ENCODE measurements at regions not wholly inside any gene's neighbourhood (a gene's known extent, or its start where the extent isn't known, plus 50 kb on each side); places are given as distances from the start of the nearest gene placed in this dataset.

DNA sequence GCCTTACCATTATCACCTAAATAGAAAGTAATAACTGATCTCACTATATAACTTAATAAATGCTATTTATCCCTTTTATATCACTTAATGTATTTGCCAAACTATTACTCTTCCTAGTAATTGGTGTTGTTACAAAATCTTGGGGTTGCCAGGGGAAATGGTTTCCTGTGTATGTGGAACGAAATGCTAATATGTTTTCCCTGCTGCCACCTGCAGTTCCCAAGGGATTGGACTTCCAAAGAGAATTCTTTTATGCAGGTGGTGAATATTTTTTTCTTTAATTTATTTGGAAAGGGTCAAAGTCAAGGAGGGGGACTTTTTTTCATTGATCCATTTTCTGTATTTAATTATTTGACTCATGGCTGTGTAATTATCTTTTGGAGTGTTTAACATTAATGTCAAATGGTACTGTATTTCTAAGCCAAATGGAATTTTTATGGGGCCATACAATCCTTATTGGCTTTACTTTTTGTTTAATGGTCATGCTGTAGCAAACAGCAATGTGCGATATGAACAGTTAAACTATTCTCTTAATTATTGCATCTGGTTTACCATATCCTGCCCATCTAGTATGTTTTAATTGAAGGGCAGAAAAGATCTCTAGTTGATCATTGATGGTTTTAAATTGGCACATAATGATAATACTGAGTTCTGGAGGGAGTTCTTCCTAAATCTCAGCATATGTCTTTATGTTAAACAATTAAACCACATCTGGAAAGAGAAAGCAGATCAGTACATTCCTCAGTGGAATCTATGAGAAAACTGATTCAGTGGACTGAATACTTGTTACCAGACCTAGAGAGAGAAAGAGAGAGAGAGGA lies 486.3 kb downstream of the TTLL7 start:
- DNase-seq (ENCODE audit: low read depth): no peak
- H3K4me3 ChIP-seq (ENCODE audit: low read depth, low read length): no peak overlapping the region
- TF ChIP-seq, protein P1, sequence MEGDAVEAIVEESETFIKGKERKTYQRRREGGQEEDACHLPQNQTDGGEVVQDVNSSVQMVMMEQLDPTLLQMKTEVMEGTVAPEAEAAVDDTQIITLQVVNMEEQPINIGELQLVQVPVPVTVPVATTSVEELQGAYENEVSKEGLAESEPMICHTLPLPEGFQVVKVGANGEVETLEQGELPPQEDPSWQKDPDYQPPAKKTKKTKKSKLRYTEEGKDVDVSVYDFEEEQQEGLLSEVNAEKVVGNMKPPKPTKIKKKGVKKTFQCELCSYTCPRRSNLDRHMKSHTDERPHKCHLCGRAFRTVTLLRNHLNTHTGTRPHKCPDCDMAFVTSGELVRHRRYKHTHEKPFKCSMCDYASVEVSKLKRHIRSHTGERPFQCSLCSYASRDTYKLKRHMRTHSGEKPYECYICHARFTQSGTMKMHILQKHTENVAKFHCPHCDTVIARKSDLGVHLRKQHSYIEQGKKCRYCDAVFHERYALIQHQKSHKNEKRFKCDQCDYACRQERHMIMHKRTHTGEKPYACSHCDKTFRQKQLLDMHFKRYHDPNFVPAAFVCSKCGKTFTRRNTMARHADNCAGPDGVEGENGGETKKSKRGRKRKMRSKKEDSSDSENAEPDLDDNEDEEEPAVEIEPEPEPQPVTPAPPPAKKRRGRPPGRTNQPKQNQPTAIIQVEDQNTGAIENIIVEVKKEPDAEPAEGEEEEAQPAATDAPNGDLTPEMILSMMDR (conservative IDR thresholded peaks at IDR 0.05; ENCODE audit: low read depth, low read length): no peak

DNA sequence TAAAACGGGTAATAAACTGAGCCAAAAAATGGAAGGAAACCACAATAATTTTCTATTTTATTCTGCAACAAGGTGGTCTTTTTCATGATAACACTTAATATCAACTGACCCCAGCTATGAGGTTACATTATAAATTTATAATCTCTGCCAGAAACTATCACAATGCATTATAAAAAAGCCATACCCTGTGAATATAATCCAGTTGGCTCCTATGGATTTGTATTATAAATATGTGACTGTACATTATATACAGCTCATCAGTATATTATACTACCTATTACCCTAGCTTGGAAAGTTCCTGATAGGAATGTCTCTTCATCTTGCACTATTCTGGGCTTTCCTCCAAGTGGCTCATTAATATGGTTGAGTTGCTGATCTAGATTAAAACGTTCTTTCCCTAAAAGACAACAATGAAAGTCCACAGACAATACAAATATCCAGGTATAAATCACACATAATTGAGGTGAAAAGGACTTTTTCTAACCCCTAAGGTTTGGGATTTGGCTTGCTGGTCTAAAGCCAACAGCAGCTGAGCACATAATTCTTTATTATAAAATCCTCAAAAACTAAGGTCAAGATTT lies 487.7 kb downstream of the TTLL7 start:
- TF ChIP-seq, protein P1 (conservative IDR thresholded peaks at IDR 0.05; ENCODE audit: low read depth, low read length): no peak
- H3K4me3 ChIP-seq (ENCODE audit: low read depth, low read length): no peak overlapping the region
- DNase-seq (ENCODE audit: low read depth): peak; percentile 5

DNA sequence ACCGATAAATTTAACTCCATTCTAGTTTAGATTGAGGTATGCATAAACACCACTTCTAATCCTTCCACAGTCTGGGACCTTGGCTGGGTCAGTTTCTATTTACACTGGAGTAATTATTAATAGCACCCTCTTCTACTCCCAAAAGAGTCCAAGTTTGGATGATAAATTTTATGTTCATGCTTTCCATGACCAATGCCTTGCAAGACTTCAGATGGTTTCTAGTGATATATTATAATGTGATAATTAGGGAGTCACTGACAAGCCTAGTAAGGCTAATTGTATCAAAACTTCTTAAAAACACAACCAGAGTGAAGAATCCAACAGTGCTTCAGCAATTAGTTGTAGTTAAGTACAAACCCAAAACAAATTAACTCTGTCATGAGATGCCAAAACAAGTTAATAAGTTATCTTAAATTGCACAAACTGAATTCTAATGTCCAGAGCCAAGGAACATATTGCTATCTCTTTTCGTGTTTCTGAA lies 489.6 kb downstream of the TTLL7 start:
- DNase-seq (ENCODE audit: low read depth): no peak
- no peak overlapping the region for H3K4me3 ChIP-seq (ENCODE audit: low read depth, low read length)
- TF ChIP-seq, protein P1 (conservative IDR thresholded peaks at IDR 0.05; ENCODE audit: low read depth, low read length): no peak

DNA sequence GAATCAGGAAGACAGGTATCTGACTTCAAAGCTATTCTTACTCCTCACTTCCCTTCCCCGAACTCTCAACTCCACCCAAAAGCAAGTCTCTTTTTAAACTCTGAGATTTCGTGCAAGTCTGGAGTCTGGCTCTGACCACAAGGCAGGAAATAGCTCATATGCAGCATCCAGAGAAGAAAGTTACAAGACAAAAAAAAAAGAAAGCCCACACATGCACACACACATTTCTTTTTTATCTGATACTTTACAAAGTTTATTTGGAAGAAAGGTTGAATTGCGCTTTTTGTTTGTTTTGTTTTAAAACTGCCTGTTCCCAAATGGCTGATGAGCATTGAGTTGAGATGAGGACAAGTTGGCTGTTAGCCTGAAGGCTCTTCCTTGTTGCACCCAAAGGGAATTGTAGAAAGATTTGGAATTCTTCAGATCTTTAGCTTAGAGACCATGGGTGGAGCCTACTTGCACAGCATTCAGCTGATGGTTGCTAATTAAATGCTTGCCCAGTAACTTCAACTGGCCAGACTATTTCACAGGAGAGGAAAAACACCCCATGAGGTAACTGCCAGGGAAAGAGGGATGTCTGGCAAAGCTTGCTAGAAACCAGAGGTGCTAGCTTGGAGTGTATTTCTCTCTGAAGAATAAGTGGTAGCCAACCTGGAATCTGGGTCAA lies 490.3 kb downstream of the TTLL7 start:
- H3K4me3 ChIP-seq (ENCODE audit: low read depth, low read length): no peak overlapping the region
- TF ChIP-seq, protein P1 (conservative IDR thresholded peaks at IDR 0.05; ENCODE audit: low read depth, low read length): no peak
- DNase-seq (ENCODE audit: low read depth): peak; percentile 56

DNA sequence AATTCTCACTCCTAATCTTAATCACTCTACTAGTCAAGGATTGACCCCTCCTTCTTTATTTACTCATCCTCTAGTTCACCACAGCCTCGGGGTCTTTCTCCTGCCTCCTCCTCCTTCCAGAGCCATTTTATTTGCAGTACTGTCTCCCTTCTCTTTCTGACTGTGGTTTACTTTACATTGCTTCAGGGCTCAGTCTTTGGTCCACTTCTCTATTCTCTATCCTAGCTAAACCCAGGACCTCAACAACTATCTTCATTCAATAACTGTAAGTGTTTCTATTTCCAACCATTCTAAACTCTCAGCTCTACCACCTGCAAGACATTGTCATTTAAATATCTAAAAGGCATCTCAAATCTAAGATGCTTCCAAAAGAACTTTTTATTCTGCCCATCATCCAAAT lies 493.8 kb downstream of the TTLL7 start:
- no peak overlapping the region for H3K4me3 ChIP-seq (ENCODE audit: low read depth, low read length)
- no peak for DNase-seq (ENCODE audit: low read depth)
- TF ChIP-seq, protein P1 (conservative IDR thresholded peaks at IDR 0.05; ENCODE audit: low read depth, low read length): no peak

DNA sequence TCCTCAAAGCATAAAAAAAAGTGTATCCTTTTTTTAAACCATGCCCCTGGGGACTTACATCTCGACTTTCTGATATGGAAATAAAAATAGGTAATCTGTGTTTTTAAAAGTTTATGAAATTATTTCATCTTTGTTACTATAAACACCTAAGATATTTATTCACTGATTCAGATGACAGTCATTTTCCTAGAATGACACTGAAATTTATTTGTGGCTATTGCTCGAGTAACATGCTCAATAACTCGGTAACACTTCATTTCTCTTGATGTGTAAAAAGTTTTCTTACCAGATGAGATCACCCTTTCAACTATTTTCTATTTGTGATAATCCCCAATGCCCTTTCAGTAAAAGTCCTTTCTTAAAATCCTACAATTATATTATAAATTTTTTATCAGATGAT lies 495.8 kb downstream of the TTLL7 start:
- TF ChIP-seq, protein P1 (conservative IDR thresholded peaks at IDR 0.05; ENCODE audit: low read depth, low read length): no peak
- no peak overlapping the region for H3K4me3 ChIP-seq (ENCODE audit: low read depth, low read length)
- no peak for DNase-seq (ENCODE audit: low read depth)
